Bronchial epithelial cell (primary cell): ENCODE measurements at regions not wholly inside any gene's neighbourhood (a gene's known extent, or its start where the extent isn't known, plus 50 kb on each side); places are given as distances from the start of the nearest gene placed in this dataset.
A peak's percentile ranks its signal among the peaks of the same experiment; 100 is the strongest.

Source experiments
- DNase-seq: peaks from one replicate; pipeline ENCODE4 v3.0.0-alpha.2; 2010; ENCODE audit warnings: low read depth
- FAIRE-seq: peaks from 2 replicates; lab custom pipeline; 2011; peaks lifted over from hg19 to GRCh38; lab: Jason Lieb, UNC
- H3K27me3 ChIP-seq: 2 replicates; pipeline ENCODE4 v1.5.1; 2011; ENCODE audit warnings: low read length; ENCODE audit not compliant: control insufficient read depth, insufficient read depth
- H3K36me3 ChIP-seq: 2 replicates; pipeline ENCODE4 v1.5.1; 2011; ENCODE audit warnings: low read length; ENCODE audit not compliant: control insufficient read depth, insufficient read depth
- H3K4me3 ChIP-seq: 2 replicates; pipeline ENCODE4 v1.5.1; 2011; ENCODE audit warnings: mild to moderate bottlenecking, low read depth, low read length, control low read depth
- TF ChIP-seq, protein P1 (sequence below): IDR thresholded peaks from 2 replicates; pipeline ENCODE4 v1.5.1; 2011; ENCODE audit warnings: mild to moderate bottlenecking, moderate library complexity, low read length, control low read depth, inconsistent platforms; ENCODE audit not compliant: insufficient read depth, severe bottlenecking

DNA sequence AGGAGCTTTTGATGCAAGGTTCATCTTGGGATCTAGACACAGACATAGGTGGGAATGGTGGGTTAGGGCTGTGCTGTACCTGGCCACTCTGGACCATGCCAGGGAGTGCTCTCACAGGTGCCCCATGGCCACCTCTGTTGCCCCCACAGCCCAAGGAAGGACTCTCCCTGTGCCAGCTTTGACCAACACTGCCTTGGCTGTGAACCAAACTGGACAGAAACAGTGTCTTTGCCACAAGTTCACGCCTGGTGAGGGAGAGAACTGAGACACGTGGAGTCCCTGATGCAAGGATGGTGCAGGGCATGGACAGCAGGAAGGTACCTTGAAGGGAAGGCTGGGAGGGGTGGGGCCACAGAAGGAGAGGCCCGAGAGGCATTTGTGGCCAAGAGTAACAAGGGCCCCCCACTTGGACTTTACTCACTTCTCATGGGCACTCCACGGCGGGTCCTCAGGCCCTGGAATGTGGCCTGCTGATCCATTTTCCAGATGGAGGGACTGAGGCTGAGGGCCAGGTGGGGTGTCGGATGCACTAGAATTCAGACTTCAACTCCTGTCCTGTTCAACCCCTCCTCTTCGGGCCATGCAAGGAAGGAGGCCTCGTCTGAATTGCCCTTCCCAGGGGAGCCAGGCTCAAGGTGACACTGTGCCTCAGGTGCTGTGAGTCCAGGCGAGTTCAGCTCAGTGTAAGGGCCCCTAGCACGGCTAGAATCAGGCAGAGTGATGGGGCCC, 103.3 kb downstream of the YTHDF1 start:
- TF ChIP-seq, protein P1, sequence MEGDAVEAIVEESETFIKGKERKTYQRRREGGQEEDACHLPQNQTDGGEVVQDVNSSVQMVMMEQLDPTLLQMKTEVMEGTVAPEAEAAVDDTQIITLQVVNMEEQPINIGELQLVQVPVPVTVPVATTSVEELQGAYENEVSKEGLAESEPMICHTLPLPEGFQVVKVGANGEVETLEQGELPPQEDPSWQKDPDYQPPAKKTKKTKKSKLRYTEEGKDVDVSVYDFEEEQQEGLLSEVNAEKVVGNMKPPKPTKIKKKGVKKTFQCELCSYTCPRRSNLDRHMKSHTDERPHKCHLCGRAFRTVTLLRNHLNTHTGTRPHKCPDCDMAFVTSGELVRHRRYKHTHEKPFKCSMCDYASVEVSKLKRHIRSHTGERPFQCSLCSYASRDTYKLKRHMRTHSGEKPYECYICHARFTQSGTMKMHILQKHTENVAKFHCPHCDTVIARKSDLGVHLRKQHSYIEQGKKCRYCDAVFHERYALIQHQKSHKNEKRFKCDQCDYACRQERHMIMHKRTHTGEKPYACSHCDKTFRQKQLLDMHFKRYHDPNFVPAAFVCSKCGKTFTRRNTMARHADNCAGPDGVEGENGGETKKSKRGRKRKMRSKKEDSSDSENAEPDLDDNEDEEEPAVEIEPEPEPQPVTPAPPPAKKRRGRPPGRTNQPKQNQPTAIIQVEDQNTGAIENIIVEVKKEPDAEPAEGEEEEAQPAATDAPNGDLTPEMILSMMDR = no peak
- no peak for DNase-seq
- peak; percentile 47 for FAIRE-seq
- H3K36me3 ChIP-seq = no peaks in the 10 kb centered on the region
- no peaks in the 10 kb centered on the region for H3K27me3 ChIP-seq
- no peak overlapping the region for H3K4me3 ChIP-seq

DNA sequence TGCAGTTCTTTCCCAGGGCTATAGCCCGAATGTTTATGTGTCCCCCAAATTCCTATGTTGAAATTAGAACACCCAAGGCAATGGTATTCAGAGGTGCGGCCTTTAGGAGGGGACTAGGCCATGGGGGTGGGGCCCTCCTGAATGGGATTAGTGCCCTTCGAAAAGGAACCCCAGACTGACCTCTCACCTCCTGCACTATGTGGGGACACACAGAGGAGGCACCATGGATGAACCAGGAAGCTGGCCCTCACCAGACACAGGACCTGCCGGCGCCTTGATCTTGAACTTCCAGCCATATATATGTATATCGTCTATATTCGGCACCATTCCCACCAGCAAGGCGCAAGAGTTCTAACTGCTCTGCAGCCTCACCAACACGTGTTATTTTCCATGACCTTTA, 101.5 kb upstream of the BHLHE23 start:
- Histone ChIP-seq H3K27me3 (no peaks in the 10 kb centered on the region), H3K4me3 (no peak overlapping the region), H3K36me3 (no peaks in the 10 kb centered on the region)
- DNase-seq (no peak), FAIRE-seq (no peak)
- TF ChIP-seq, protein P1 = no peak

DNA sequence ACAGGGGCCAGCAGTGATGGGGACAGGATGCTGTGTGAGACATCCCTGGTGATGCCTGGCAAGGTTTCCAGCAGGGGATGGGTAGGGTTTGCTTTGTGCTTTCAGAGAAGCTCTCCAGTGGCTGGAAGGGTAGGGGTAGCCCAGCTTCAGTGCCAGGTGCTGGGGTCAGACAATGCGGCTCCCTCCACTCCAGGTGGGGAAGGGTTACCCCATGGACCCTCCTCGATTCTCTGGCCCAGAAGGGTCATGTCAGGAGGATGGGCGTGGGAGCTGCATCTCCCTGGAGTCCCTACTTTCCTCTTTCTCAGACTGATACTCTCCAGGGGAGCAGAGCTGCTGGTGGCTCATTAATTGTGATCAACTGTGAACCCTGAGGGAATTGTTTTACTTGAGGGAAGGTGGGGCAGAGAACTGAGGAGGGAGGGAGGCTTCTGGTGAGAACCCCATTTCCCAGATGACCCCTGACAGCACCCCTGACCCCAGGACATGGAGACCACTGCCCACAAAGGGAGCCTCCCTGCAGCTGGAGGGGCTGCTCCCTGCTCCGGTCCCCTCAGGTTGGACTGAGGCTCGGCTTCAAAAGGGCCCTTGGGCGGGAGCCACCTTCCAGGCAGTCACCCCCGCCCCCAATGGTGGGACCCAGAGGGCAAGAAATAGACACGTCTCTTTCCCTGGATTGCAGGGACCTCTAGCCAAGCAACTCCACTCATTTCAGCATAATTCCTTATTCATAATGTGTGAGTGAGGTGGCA, 100.9 kb upstream of the BHLHE23 start:
- FAIRE-seq = no peak
- TF ChIP-seq, protein P1 = no peak

DNA sequence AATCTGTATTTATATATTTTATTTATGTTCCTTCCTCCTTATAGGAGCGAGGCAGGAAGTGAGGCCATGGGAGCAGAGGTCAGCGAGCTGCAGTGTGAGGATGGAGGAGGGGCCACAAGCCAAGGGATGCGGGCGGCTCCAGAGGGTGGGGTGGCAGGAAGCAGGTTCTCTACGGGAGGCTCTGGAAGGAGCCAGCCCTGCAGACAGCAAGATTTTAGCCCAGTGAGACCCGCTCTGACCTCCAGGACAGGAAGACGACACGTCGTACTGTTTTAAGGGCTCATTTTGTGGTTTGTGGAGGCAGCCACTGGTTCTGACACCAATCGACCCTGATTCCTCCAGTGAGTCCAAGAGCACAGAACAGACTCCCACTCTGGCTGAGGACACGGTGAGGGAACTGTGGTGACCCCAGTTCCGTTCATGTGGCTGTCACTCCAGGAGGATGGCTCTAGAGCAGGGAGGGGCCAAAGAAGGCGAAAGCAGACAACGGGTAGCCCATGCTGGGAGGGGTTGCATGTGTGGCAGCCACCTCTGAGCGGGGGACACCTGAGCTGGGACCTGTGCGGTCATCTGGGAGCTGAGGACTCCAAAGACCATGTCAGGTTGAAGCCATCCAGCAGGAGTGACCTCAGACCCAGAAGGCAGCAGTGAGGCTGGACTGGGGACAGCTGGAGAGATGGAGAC, 100.1 kb upstream of the BHLHE23 start:
- Histone ChIP-seq H3K36me3 (no peaks in the 10 kb centered on the region), H3K4me3 (no peak overlapping the region), H3K27me3 (no peaks in the 10 kb centered on the region)
- TF ChIP-seq, protein P1 = no peak
- FAIRE-seq (peak; percentile 18), DNase-seq (no peak)

More for the DNA sequence above, 100.9 kb upstream of the BHLHE23 start:
- Histone ChIP-seq H3K4me3 (no peak overlapping the region), H3K36me3 (no peaks in the 10 kb centered on the region), H3K27me3 (no peaks in the 10 kb centered on the region)
- no peak for DNase-seq

DNA sequence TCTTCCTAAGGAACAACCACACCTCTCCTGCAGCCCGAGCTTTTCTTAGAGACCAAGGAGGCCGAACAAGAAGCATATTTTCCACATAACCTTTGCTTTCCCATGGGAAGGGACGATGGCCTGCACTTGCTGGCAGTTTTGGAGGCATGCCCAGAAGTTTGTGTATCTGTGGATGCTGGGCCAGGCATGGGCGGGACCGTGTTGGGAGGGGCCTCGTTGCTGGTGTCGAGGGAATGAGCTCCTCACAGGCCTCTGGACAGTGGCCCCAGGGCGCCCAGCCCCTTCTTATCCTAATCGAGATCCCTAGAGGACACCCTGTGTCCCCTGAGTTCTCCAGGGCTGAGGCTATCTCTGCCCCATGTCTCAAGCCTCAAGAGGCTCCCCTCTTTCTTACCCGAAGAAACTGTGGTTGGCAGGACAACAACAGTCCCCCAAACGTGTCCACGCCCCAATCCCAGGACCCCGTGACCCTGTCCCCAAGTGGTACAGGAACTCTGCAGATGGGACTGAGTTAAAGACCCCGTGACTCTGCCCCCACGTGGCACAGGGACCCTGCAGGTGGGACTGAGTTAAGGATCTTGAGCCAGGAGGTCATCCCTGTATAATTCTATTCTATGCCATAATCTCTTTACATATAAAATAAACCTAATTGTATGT, 99.5 kb upstream of the BHLHE23 start:
- DNase-seq (no peak), FAIRE-seq (no peak)
- TF ChIP-seq, protein P1 = no peak
- H3K4me3 ChIP-seq = no peak overlapping the region
- no peaks in the 10 kb centered on the region for H3K27me3 ChIP-seq
- H3K36me3 ChIP-seq = no peaks in the 10 kb centered on the region
